GM18520 (cell line): ENCODE measurements at regions not wholly inside any gene's neighbourhood (a gene's known extent, or its start where the extent isn't known, plus 50 kb on each side); places are given as distances from the start of the nearest gene placed in this dataset.

Source experiments
- ATAC-seq: cut with Tn5 transposase; IDR thresholded peaks from one replicate; pipeline ENCODE4 v1.9.1; 2021; ENCODE audit not compliant: unreplicated experiment

GRCh38 chr4:19727141-19727540 lies 524.6 kb upstream of the SLIT2 start:
- ATAC-seq: no peak

- no peak for ATAC-seq
These were observed 526.6 kb upstream of the SLIT2 start for GRCh38 chr4:19725130-19725529.

- no peak for ATAC-seq
These were observed 529.3 kb upstream of the SLIT2 start for GRCh38 chr4:19722404-19722803.

- ATAC-seq: no peak
These were observed 530.1 kb upstream of the SLIT2 start for GRCh38 chr4:19721587-19721986.

GRCh38 chr4:19720610-19721009 lies 531.1 kb upstream of the SLIT2 start:
- no peak for ATAC-seq

GRCh38 chr4:19720190-19720589 lies 531.5 kb upstream of the SLIT2 start:
- ATAC-seq: no peak

GRCh38 chr4:19711871-19712270 lies 539.8 kb upstream of the SLIT2 start:
- no peak for ATAC-seq

- no peak for ATAC-seq
These were observed 543.8 kb upstream of the SLIT2 start for GRCh38 chr4:19707876-19708275.

GRCh38 chr4:19703391-19703790 lies 548.3 kb upstream of the SLIT2 start:
- no peak for ATAC-seq

- ATAC-seq: no peak
These were observed 550.7 kb upstream of the SLIT2 start for GRCh38 chr4:19700992-19701391.

- ATAC-seq: no peak
These were observed 552.7 kb upstream of the SLIT2 start for GRCh38 chr4:19698961-19699360.

- ATAC-seq: no peak
These were observed 556.9 kb upstream of the SLIT2 start for GRCh38 chr4:19694812-19695211.

GRCh38 chr4:19693936-19694570 lies 557.7 kb upstream of the SLIT2 start:
- ATAC-seq: no peak

GRCh38 chr4:19689511-19689910 lies 562.2 kb upstream of the SLIT2 start:
- no peak for ATAC-seq

- no peak for ATAC-seq
These were observed 565.2 kb upstream of the SLIT2 start for GRCh38 chr4:19686456-19686855.

- no peak for ATAC-seq
These were observed 567.6 kb upstream of the SLIT2 start for GRCh38 chr4:19684084-19684483.

- ATAC-seq: no peak
These were observed 568.3 kb upstream of the SLIT2 start for GRCh38 chr4:19683426-19683825.

GRCh38 chr4:19677211-19677610 lies 574.5 kb upstream of the SLIT2 start:
- no peak for ATAC-seq

- no peak for ATAC-seq
These were observed 576.4 kb upstream of the SLIT2 start for GRCh38 chr4:19675172-19675811.

GRCh38 chr4:19659101-19659500 lies 592.6 kb upstream of the SLIT2 start:
- no peak for ATAC-seq

GRCh38 chr4:19657856-19658255 lies 593.8 kb upstream of the SLIT2 start:
- no peak for ATAC-seq

GRCh38 chr4:19655666-19656065 lies 596.0 kb upstream of the SLIT2 start:
- no peak for ATAC-seq
